Activated naive CD4-positive, alpha-beta T cell treated with anti-CD3 and anti-CD28 coated beads, Interleukin-2, amount 50 U/mL, for 72 hours (primary cell): ENCODE measurements at regions not wholly inside any gene's neighbourhood (a gene's known extent, or its start where the extent isn't known, plus 50 kb on each side); places are given as distances from the start of the nearest gene placed in this dataset.

Experiments
- ATAC-seq, 2 donors: fragments of 150-1000 bp; cut with Tn5 transposase; 2 replicates each; pipeline ENCODE4 v1.10.0; 2021; ENCODE audit warnings: mild to moderate bottlenecking in 2 of 2, moderate library complexity in 2 of 2
- DNase-seq, 2 donors: peaks; one replicate each; pipeline ENCODE4 v3.0.0; 2021 to 2022; ENCODE audit warnings: low spot score in 2 of 2
- H3K27ac Mint-ChIP-seq, 2 donors: one replicate each; pipeline ENCODE4 v1.8.0; 2022; ENCODE audit warnings: mild to moderate bottlenecking in 2 of 2, mixed read lengths in 2 of 2
- H3K36me3 Mint-ChIP-seq, 2 donors: one replicate each; pipeline ENCODE4 v1.8.0; 2022; ENCODE audit warnings: mixed read lengths in 2 of 2
- H3K9me3 Mint-ChIP-seq, 2 donors: one replicate each; pipeline ENCODE4 v1.8.0; 2022; ENCODE audit warnings: mixed read lengths in 2 of 2

DNA sequence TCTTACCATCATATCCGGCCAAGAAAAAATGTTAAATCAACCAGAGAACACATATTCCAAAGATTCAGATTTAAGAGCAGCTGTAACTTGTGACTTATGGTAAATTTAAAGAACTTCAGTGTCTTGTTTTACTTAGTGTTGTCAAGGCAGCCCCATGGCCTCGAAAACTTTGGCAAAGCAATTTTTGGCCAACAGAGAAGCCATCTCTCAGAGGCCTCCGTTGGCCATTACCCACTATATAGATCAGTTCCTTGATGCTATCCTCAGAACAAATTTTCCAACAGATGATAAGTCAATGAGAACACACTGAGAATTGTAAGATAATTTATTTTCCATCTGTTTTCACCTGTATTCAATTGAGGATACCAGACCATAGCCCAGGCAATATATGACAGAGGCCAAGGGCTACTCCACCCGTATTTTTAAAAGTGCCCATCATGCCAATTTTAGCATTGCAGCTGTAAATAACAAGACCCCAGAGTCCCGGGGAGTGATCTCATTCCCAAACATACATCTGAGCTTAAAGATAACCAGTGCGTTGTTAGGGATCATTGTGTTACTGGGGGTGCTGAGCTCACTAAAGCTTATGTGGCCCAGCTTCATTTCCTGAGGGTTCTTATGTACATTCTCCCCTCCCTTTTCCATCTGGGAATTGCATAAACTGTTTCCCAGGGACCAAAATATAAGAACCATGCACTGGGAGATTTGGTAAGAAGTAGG is 50.0 kb upstream of the PDHA1 start:
- H3K9me3 Mint-ChIP-seq: no peaks in the 10 kb centered on the region
- no peak overlapping the region for H3K27ac Mint-ChIP-seq
- ATAC-seq (no peak), DNase-seq (no peak)
- H3K36me3 Mint-ChIP-seq: no peaks in the 10 kb centered on the region
